ENCODE measurements at regions not wholly inside any gene's neighbourhood (a gene's known extent, or its start where the extent isn't known, plus 50 kb on each side); places are given as distances from the start of the nearest gene placed in this dataset.

DNA sequence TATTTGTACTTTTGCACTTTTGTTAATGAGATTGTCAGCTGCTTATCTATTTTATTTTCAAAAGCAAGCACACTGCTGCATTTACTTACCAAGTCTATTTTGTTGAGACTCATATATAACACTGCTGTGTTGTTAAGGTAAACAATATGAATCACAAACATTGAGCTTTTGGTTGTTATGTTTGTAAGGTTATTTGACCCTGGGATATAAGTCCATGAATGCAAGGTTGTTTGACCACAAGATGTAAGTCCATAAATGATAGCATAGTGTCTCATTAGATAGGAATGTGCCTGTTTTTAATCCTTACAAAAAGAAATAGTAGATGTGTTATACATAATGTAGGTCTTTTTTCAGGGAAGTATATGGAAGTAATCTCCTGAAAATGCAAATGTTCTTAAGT, 845.9 kb downstream of the CDH9 start:
- H3K4me1 ChIP-seq: no peaks in the 10 kb centered on the region
- no peak overlapping the region for H3K27ac ChIP-seq
- H3K9me3 ChIP-seq: peaks cover 0 to 5% (median 0%) of the 10 kb centered on the region in 8 donors
- H3K27me3 ChIP-seq (replicated peaks in 1 of 7): no peaks in the 10 kb centered on the region
- H3K4me3 ChIP-seq: no peak overlapping the region
- DNase-seq: no peak
- TF ChIP-seq POLR2A (IDR thresholded peaks at IDR 0.05): no peak
- no peaks in the 10 kb centered on the region for H3K36me3 ChIP-seq
- intact Hi-C loops (cut with DNase I; ENCODE audit: low total_unique reads): no loop called here

DNA sequence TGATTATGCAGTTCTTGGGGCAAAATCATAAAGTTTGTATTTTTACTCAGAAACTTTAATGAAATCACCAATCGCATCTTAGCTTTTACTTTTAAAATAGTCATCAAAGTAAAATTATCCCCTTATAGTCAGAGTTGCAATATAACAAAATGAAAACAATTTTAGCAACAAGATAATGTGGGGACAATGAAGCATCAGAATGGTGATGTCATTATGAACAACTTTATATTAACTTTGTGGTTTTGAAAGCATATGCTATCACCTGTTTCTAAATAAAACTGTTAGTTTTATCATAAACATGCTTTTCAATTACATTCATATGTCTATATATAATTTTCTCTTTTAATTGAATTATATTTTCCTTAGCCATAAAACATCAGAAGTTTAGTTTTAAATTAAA, 856.8 kb downstream of the CDH9 start:
- Histone ChIP-seq H3K27me3 (replicated peaks in 1 of 7) (no peaks in the 10 kb centered on the region), H3K4me3 (no peak overlapping the region), H3K9me3 (peaks cover 0 to 3% (median 0%) of the 10 kb centered on the region in 8 donors), H3K36me3 (no peaks in the 10 kb centered on the region), H3K4me1 (no peaks in the 10 kb centered on the region), H3K27ac (no peak overlapping the region)
- intact Hi-C loops (cut with DNase I; ENCODE audit: low total_unique reads): no loop called here
- 86 to 94% (median 90%) methylated on average over 1 of the region's 1 CpG for WGBS, 5 donors
- no peak for DNase-seq
- TF ChIP-seq, protein P1, sequence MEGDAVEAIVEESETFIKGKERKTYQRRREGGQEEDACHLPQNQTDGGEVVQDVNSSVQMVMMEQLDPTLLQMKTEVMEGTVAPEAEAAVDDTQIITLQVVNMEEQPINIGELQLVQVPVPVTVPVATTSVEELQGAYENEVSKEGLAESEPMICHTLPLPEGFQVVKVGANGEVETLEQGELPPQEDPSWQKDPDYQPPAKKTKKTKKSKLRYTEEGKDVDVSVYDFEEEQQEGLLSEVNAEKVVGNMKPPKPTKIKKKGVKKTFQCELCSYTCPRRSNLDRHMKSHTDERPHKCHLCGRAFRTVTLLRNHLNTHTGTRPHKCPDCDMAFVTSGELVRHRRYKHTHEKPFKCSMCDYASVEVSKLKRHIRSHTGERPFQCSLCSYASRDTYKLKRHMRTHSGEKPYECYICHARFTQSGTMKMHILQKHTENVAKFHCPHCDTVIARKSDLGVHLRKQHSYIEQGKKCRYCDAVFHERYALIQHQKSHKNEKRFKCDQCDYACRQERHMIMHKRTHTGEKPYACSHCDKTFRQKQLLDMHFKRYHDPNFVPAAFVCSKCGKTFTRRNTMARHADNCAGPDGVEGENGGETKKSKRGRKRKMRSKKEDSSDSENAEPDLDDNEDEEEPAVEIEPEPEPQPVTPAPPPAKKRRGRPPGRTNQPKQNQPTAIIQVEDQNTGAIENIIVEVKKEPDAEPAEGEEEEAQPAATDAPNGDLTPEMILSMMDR (IDR thresholded peaks at IDR 0.05 in 8 of 11, conservative IDR thresholded peaks at IDR 0.05 in 3 of 11): no peak
- TF ChIP-seq POLR2A (IDR thresholded peaks at IDR 0.05): no peak
- TF ChIP-seq POLR2AphosphoS5 (IDR thresholded peaks at IDR 0.05): no peak

DNA sequence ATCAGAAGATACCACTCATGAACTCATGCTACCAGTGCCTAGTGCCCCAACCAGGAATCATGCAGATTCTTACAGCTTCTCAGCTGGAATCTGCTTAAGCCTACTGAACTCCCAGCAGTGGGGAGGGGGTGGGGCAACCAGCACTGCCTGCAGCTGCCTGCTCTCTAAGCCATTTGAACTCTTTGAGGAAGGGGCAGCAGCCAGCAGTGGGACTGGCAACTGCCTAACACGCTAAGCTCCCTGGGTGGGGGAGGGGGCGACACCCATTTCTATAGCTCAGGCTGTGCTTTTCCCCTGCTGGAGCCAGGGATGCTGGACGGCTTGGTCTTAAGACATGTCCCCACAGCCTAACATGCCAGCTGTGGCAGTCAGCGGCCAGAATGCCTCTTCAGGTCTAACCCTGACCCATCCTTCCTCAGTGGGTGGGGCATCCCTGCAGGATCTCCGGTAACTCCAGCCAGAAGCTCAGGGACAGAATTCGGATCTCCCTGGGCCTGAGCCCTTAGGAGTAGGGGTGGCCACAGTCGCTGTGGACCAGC, 889.7 kb downstream of the CDH9 start:
- whole genome bisulfite sequencing, 5 donors: 79 to 96% (median 89%) methylated on average over 3 to 7 of the region's 7 CpGs
- H3K4me3 ChIP-seq: no peak overlapping the region
- H3K27ac ChIP-seq: no peak overlapping the region
- no peaks in the 10 kb centered on the region for H3K4me1 ChIP-seq
- H3K36me3 ChIP-seq: no peaks in the 10 kb centered on the region
- no peak for TF ChIP-seq POLR2AphosphoS5 (IDR thresholded peaks at IDR 0.05)
- no peak for TF ChIP-seq POLR2A (IDR thresholded peaks at IDR 0.05)
- TF ChIP-seq, protein P1 (IDR thresholded peaks at IDR 0.05 in 8 of 11, conservative IDR thresholded peaks at IDR 0.05 in 3 of 11): no peak
- DNase-seq: peak; percentile 51
- peaks cover 0 to 30% (median 7%) of the 10 kb centered on the region in 8 donors for H3K9me3 ChIP-seq
- intact Hi-C loops (cut with DNase I; ENCODE audit: low total_unique reads): no loop called here
- H3K27me3 ChIP-seq (replicated peaks in 1 of 7): no peaks in the 10 kb centered on the region

DNA sequence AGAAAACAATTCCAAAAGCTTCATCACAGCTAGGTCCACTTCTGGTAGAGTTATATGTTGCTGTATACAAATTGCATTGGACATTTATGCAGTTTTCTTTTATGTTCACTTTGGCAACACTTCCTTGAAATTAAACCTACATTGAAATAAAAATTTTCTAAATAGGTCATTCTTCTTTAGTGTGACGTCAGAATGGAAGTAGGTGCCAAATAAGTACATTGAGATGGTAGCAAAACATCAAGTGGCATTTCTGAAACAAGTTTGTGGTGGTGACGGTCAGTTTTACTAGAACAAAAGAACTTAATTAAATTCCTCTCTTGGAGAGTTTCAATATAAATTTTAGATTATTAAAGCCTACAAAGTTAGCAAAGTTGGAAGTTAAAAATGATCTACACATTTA, 895.1 kb downstream of the CDH9 start:
- TF ChIP-seq, protein P1 (IDR thresholded peaks at IDR 0.05 in 8 of 11, conservative IDR thresholded peaks at IDR 0.05 in 3 of 11): no peak
- TF ChIP-seq POLR2AphosphoS5 (IDR thresholded peaks at IDR 0.05) (no peak), POLR2A (IDR thresholded peaks at IDR 0.05) (no peak)
- no peaks in the 10 kb centered on the region for H3K36me3 ChIP-seq
- no peak overlapping the region for H3K27ac ChIP-seq
- no peak overlapping the region for H3K4me3 ChIP-seq
- H3K9me3 ChIP-seq: peaks cover 0 to 7% (median 3%) of the 10 kb centered on the region in 8 donors
- H3K4me1 ChIP-seq: no peaks in the 10 kb centered on the region
- DNase-seq: no peak
- intact Hi-C loops (cut with DNase I; ENCODE audit: low total_unique reads): no loop called here
- no peaks in the 10 kb centered on the region for H3K27me3 ChIP-seq (replicated peaks in 1 of 7)
- WGBS, 5 donors: 63 to 75% (median 68%) methylated on average over 2 of the region's 2 CpGs

DNA sequence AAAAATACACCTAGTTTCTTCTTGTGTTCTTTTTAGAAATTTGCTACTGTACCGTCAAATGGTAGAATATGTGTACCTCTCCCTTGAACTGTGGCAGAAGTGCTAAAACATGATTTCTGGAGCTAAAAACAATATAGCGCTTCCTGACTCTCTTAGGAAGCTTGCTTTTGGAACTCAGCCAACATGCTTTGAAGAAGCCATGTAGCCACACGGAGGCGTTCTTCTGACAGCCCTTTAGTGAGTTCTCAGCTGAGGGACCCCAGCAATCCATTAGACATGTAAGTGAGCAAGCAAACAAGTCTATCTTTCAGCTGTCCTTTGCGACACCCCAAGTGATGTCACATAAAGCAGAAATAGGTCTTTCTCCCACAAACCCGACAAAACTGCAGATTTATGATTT, 917.0 kb downstream of the CDH9 start:
- Histone ChIP-seq H3K9me3 (peaks cover 0 to 12% (median 0%) of the 10 kb centered on the region in 8 donors), H3K4me1 (no peaks in the 10 kb centered on the region), H3K27ac (no peak overlapping the region), H3K36me3 (no peaks in the 10 kb centered on the region), H3K27me3 (replicated peaks in 1 of 7) (no peaks in the 10 kb centered on the region), H3K4me3 (no peak overlapping the region)
- intact Hi-C loops (cut with DNase I; ENCODE audit: low total_unique reads): no loop called here
- no peak for DNase-seq
- TF ChIP-seq, protein P1 (IDR thresholded peaks at IDR 0.05 in 8 of 11, conservative IDR thresholded peaks at IDR 0.05 in 3 of 11): no peak
- TF ChIP-seq POLR2A (IDR thresholded peaks at IDR 0.05) (no peak), POLR2AphosphoS5 (IDR thresholded peaks at IDR 0.05) (no peak)
- 34 to 52% (median 47%) methylated on average over 6 of the region's 6 CpGs for WGBS, 5 donors

Data from spleen (tissue), 11 donors.